LNCaP clone FGC (cell line): ENCODE measurements at regions not wholly inside any gene's neighbourhood (a gene's known extent, or its start where the extent isn't known, plus 50 kb on each side); places are given as distances from the start of the nearest gene placed in this dataset.

ENCODE experiments used
- DNase-seq: peaks from one replicate; pipeline ENCODE4 v3.0.0-alpha.2; 2011; ENCODE audit warnings: low read depth
- H3K4me3 ChIP-seq: 2 replicates; pipeline ENCODE4 v1.5.1; 2011; ENCODE audit warnings: mild to moderate bottlenecking, low read depth, low read length, control low read depth
- CTCF ChIP-seq: IDR thresholded peaks from 2 replicates; pipeline ENCODE4 v1.5.1; 2012; ENCODE audit warnings: mild to moderate bottlenecking; ENCODE audit not compliant: control insufficient read depth, insufficient read depth; ENCODE audit errors: extremely low read depth

- no peak for DNase-seq
- H3K4me3 ChIP-seq, result no peak overlapping the region
- no peak for TF ChIP-seq CTCF
Observed at GRCh38 chr10:36507715-36508114, 617.7 kb upstream of the ANKRD30A start.

GRCh38 chr10:36506697-36507496, 618.5 kb upstream of the ANKRD30A start:
- TF ChIP-seq CTCF, result no peak
- H3K4me3 ChIP-seq, result no peak overlapping the region
- DNase-seq, result no peak

DNA sequence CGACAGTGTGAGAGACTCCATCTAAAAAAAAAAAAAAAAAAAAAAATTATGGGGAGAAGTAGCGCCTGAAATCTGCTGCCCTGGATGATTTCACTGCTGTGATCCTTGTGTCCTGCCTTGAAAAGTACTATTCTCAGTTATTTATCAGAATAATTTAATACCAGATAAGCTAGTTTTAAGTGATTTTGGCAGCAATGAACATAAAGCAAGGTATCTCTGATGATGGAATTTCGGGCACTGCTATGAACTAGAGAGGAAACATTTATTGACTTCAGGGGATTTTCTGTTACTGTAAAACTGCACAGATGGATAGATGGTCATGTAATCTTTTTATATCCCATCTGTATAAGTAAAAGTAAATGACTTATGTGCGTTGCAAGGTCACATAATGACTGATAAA, 619.1 kb upstream of the ANKRD30A start:
- DNase-seq, result no peak
- TF ChIP-seq CTCF, result no peak
- H3K4me3 ChIP-seq, result no peak overlapping the region

DNA sequence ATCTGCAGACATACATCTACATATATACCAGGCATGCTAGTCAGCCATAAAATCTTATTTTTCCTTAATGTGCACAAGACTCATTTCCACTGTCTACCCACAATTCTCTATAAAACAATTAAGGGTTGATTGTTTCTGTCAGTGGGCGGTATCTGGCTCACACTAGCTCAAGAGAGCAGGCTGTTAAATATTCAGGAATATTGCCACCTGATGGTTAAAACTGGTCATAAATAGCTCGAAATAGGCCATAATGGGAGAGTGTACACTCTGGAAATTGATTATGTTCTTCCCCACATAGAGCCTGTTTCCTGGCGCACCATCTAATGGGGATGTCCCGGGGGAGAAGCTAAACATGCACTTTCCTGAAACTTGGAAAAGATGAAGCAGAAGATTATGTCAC, 620.6 kb upstream of the ANKRD30A start:
- no peak for DNase-seq
- peak; percentile 21 for TF ChIP-seq CTCF
- no peak overlapping the region for H3K4me3 ChIP-seq

- no peak for DNase-seq
- H3K4me3 ChIP-seq, result no peak overlapping the region
- no peak for TF ChIP-seq CTCF
Observed at GRCh38 chr10:36500266-36500665, 625.1 kb upstream of the ANKRD30A start.

GRCh38 chr10:36499693-36500092, 625.7 kb upstream of the ANKRD30A start:
- DNase-seq, result no peak
- no peak overlapping the region for H3K4me3 ChIP-seq
- TF ChIP-seq CTCF, result no peak

- no peak for DNase-seq
- no peak overlapping the region for H3K4me3 ChIP-seq
- no peak for TF ChIP-seq CTCF
Observed at GRCh38 chr10:36496758-36497157, 628.6 kb upstream of the ANKRD30A start.
